GM21390 (cell line): ENCODE measurements at regions not wholly inside any gene's neighbourhood (a gene's known extent, or its start where the extent isn't known, plus 50 kb on each side); places are given as distances from the start of the nearest gene placed in this dataset.

Experiments used
- ATAC-seq: cut with Tn5 transposase; IDR thresholded peaks from one replicate; pipeline ENCODE4 v1.9.1; 2021; ENCODE audit not compliant: unreplicated experiment

GRCh38 chrX:68897118-68897945 is 68.5 kb downstream of the EFNB1 start:
- ATAC-seq, result no peak

GRCh38 chrX:68896581-68896980 is 67.8 kb downstream of the EFNB1 start:
- ATAC-seq, result no peak

- no peak for ATAC-seq
Observed at GRCh38 chrX:68895778-68896177, 67.0 kb downstream of the EFNB1 start.

- no peak for ATAC-seq
Observed at GRCh38 chrX:68895341-68895755, 66.5 kb downstream of the EFNB1 start.

GRCh38 chrX:68894513-68895340 is 65.9 kb downstream of the EFNB1 start:
- ATAC-seq, result no peak

- ATAC-seq, result no peak
Observed at GRCh38 chrX:68894142-68894512, 65.3 kb downstream of the EFNB1 start.

- no peak for ATAC-seq
Observed at GRCh38 chrX:68892651-68893050, 63.8 kb downstream of the EFNB1 start.

GRCh38 chrX:68892134-68892533 is 63.3 kb downstream of the EFNB1 start:
- ATAC-seq, result no peak
